PC-3 (cell line): ENCODE measurements at regions not wholly inside any gene's neighbourhood (a gene's known extent, or its start where the extent isn't known, plus 50 kb on each side); places are given as distances from the start of the nearest gene placed in this dataset.
"Not testable (repeated sequence)": the region's sequence is repeated elsewhere in the genome, so short reads cannot be mapped to it uniquely, and the experiment has no call there.

Experiments used
- CTCF ChIP-seq: fragments of 300-600 bp; sonication (generic); conservative IDR thresholded peaks from 2 replicates; pipeline ENCODE4 v1.5.1; 2017; ENCODE audit warnings: antibody characterized with exemption, low read depth, mild to moderate bottlenecking, low read length
- EZH2 ChIP-seq: fragments of 300-600 bp; sonication (generic); IDR thresholded peaks from one replicate; pipeline ENCODE4 v1.6.1; 2017; ENCODE audit warnings: antibody characterized with exemption, mild to moderate bottlenecking, low read length; ENCODE audit not compliant: unreplicated experiment
- EZH2phosphoT487 ChIP-seq: fragments of 300-600 bp; sonication (generic); IDR thresholded peaks from 2 replicates; pipeline ENCODE4 v1.6.1; 2018; ENCODE audit warnings: mild to moderate bottlenecking, antibody characterized with exemption, low read length, borderline replicate concordance

- not testable (repeated sequence) for TF ChIP-seq CTCF, EZH2, EZH2phosphoT487
Measured at GRCh38 chrX:118295818-118296217, 50.1 kb upstream of the WDR44 start.
